ENCODE measurements at regions not wholly inside any gene's neighbourhood (a gene's known extent, or its start where the extent isn't known, plus 50 kb on each side); places are given as distances from the start of the nearest gene placed in this dataset.
"Not testable (repeated sequence)": the region's sequence is repeated elsewhere in the genome, so short reads cannot be mapped to it uniquely, and the experiment has no call there.

- Histone ChIP-seq H3K4me2 (no peak overlapping the region), H3K4me1 (no peaks in the 10 kb centered on the region), H3K9me3 (replicated peaks in 1 of 11) (peaks cover 33 to 42% (median 38%) of the 10 kb centered on the region in 11 experiments), H3K27ac (no peak overlapping the region), H3K4me3 (no peak overlapping the region), H3K9ac (no peak overlapping the region), H3K36me3 (no peaks in the 10 kb centered on the region), H3K27me3 (no peaks in the 10 kb centered on the region), H4K20me1 (no peaks in the 10 kb centered on the region)
- TF ChIP-seq Cebpa-rat (IDR thresholded peaks at IDR 0.05): no peak
These were observed 343.6 kb upstream of the IGFBP3 start for GRCh38 chr7:46264646-46265045.

GRCh38 chr7:46261638-46262037 lies 340.6 kb upstream of the IGFBP3 start:
- H3K4me2 ChIP-seq, H3K4me3 ChIP-seq, H3K9ac ChIP-seq, H4K20me1 ChIP-seq, H3K27ac ChIP-seq, H3K4me1 ChIP-seq, H3K27me3 ChIP-seq, H3K36me3 ChIP-seq: not testable (repeated sequence)
- H3K9me3 ChIP-seq (replicated peaks in 1 of 11): peaks cover 34 to 42% (median 38%) of the 10 kb centered on the region in 11 experiments

DNA sequence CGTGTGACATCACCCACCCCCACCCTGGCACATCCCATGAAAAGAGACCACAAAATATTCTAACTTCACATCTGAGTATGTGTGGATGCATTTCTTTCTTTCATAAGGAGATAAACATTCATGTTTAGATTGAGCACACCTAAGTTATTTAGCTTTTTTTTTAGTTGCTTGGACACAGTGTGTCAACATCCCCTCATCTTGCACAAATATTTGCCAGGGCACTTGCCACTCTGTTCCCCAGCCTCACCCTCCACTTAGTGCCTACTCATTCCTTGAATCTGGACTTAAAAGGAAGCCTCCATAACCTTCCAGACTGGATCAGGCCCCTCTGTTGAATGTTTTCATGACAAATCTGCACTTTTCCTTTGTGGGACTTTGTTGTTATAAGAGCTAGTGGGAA lies 338.9 kb upstream of the IGFBP3 start:
- no peak for TF ChIP-seq Cebpa-rat (IDR thresholded peaks at IDR 0.05)
- Histone ChIP-seq H3K36me3 (no peaks in the 10 kb centered on the region), H3K27me3 (no peaks in the 10 kb centered on the region), H3K9me3 (replicated peaks in 1 of 11) (peaks cover 34 to 42% (median 38%) of the 10 kb centered on the region in 11 experiments), H3K4me3 (no peak overlapping the region), H3K4me2 (no peak overlapping the region), H3K9ac (no peak overlapping the region), H4K20me1 (no peaks in the 10 kb centered on the region), H3K27ac (no peak overlapping the region), H3K4me1 (no peaks in the 10 kb centered on the region)

- H3K27ac ChIP-seq: no peak overlapping the region
- H3K9ac ChIP-seq: no peak overlapping the region
- H3K9me3 ChIP-seq (replicated peaks in 1 of 11): peaks cover 26 to 31% (median 29%) of the 10 kb centered on the region in 11 experiments
- no peaks in the 10 kb centered on the region for H3K36me3 ChIP-seq
- no peaks in the 10 kb centered on the region for H4K20me1 ChIP-seq
- no peaks in the 10 kb centered on the region for H3K27me3 ChIP-seq
- no peak for TF ChIP-seq Cebpa-rat (IDR thresholded peaks at IDR 0.05)
- no peaks in the 10 kb centered on the region for H3K4me1 ChIP-seq
- H3K4me2 ChIP-seq: no peak overlapping the region
- no peak overlapping the region for H3K4me3 ChIP-seq
These were observed 336.8 kb upstream of the IGFBP3 start for GRCh38 chr7:46257761-46258448.

GRCh38 chr7:46256870-46257661 lies 336.0 kb upstream of the IGFBP3 start:
- Histone ChIP-seq H3K9me3 (replicated peaks in 1 of 11) (peaks cover 21 to 25% (median 23%) of the 10 kb centered on the region in 11 experiments), H3K9ac (no peak overlapping the region)

DNA sequence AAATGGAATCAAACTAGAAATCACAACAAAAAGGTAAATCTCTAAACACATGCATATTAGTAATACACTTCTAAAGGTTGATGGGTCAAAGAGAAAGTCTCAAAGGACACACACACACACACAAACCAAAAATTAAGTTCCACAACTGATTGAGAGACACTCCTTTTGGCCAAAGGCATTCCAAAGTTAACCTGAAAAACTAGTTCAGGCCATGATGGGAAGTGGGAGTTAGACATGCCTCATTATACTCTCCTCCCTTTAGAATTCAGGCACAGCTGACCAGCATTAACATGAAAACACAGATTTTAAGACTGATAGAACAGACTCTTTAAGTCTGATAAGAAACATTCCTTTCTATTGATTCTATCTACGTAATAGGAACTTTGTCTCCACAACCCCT lies 332.4 kb upstream of the IGFBP3 start:
- no peaks in the 10 kb centered on the region for H3K9me3 ChIP-seq (replicated peaks in 1 of 11)
- no peak overlapping the region for H3K4me2 ChIP-seq
- TF ChIP-seq Cebpa-rat (IDR thresholded peaks at IDR 0.05): no peak
- H3K9ac ChIP-seq: no peak overlapping the region
- no peaks in the 10 kb centered on the region for H4K20me1 ChIP-seq
- H3K27me3 ChIP-seq: no peaks in the 10 kb centered on the region
- no peaks in the 10 kb centered on the region for H3K4me1 ChIP-seq
- H3K4me3 ChIP-seq: no peak overlapping the region
- no peak overlapping the region for H3K27ac ChIP-seq
- H3K36me3 ChIP-seq: no peaks in the 10 kb centered on the region

More at GRCh38 chr7:46256870-46257661, 336.0 kb upstream of the IGFBP3 start:
- no peak overlapping the region for H3K4me2 ChIP-seq
- H3K27me3 ChIP-seq: no peaks in the 10 kb centered on the region
- no peaks in the 10 kb centered on the region for H3K36me3 ChIP-seq
- no peaks in the 10 kb centered on the region for H4K20me1 ChIP-seq
- H3K4me1 ChIP-seq: no peaks in the 10 kb centered on the region
- no peak for TF ChIP-seq Cebpa-rat (IDR thresholded peaks at IDR 0.05)
- H3K27ac ChIP-seq: no peak overlapping the region
- no peak overlapping the region for H3K4me3 ChIP-seq

DNA sequence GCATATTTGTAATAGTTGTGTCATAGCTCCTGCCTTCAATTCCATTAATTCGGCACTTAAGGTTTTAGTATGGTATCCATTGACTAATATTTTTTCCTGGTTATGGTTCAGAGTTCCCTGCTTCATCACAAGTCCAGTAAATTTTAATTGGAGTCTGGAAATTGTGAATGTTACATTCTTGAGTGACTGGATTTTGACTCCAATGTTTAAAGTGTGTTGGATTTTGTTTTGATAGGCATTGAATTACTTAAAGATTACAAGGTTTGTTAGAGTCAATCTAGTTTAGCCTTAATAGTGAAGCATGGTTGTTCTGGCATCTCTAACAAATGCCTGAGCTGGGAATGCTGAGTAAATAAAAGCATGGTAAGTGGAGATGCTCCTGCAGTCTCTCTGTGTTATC lies 326.6 kb upstream of the IGFBP3 start:
- Histone ChIP-seq H3K4me2 (no peak overlapping the region), H3K27ac (no peak overlapping the region), H3K27me3 (no peaks in the 10 kb centered on the region), H3K36me3 (no peaks in the 10 kb centered on the region), H3K4me1 (no peaks in the 10 kb centered on the region), H3K9me3 (replicated peaks in 1 of 11) (no peaks in the 10 kb centered on the region), H3K9ac (no peak overlapping the region), H4K20me1 (no peaks in the 10 kb centered on the region), H3K4me3 (no peak overlapping the region)
- TF ChIP-seq Cebpa-rat (IDR thresholded peaks at IDR 0.05): no peak

GRCh38 chr7:46245586-46246111 lies 324.6 kb upstream of the IGFBP3 start:
- H4K20me1 ChIP-seq: no peaks in the 10 kb centered on the region
- TF ChIP-seq Cebpa-rat (IDR thresholded peaks at IDR 0.05): no peak
- H3K4me3 ChIP-seq: no peak overlapping the region
- H3K9ac ChIP-seq: no peak overlapping the region
- H3K27me3 ChIP-seq: no peaks in the 10 kb centered on the region
- no peaks in the 10 kb centered on the region for H3K9me3 ChIP-seq (replicated peaks in 1 of 11)
- no peak overlapping the region for H3K27ac ChIP-seq
- H3K4me2 ChIP-seq: no peak overlapping the region
- no peaks in the 10 kb centered on the region for H3K4me1 ChIP-seq
- H3K36me3 ChIP-seq: no peaks in the 10 kb centered on the region

DNA sequence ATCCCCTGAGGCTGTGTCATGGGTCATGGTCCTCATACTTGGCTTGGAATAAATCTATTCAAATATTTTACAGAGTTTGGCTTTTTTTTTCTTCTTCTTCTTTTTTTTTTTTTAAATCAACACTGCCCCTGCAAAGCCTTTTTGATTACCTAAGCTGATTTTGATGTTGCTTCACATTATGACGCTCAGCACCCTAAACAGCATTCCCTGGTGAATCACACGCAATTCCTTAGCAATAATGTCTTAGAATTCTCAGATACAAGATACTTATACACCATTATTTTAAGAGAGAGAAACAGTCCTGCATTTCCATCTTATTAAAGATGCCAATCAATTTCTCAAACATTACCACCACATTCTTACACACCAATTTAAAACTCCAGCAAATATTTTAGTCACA lies 323.7 kb upstream of the IGFBP3 start:
- no peak overlapping the region for H3K27ac ChIP-seq

GRCh38 chr7:46243406-46243805 lies 322.3 kb upstream of the IGFBP3 start:
- Histone ChIP-seq H4K20me1 (no peaks in the 10 kb centered on the region), H3K4me1 (no peaks in the 10 kb centered on the region), H3K9ac (no peak overlapping the region), H3K27me3 (no peaks in the 10 kb centered on the region), H3K4me3 (no peak overlapping the region), H3K4me2 (no peak overlapping the region), H3K36me3 (no peaks in the 10 kb centered on the region), H3K9me3 (replicated peaks in 1 of 11) (no peaks in the 10 kb centered on the region), H3K27ac (no peak overlapping the region)
- no peak for TF ChIP-seq Cebpa-rat (IDR thresholded peaks at IDR 0.05)

More for the DNA sequence above, 323.7 kb upstream of the IGFBP3 start:
- Histone ChIP-seq H3K36me3 (no peaks in the 10 kb centered on the region), H3K4me1 (no peaks in the 10 kb centered on the region), H3K9me3 (replicated peaks in 1 of 11) (no peaks in the 10 kb centered on the region), H4K20me1 (no peaks in the 10 kb centered on the region), H3K4me2 (no peak overlapping the region), H3K9ac (no peak overlapping the region), H3K27me3 (no peaks in the 10 kb centered on the region), H3K4me3 (no peak overlapping the region)
- TF ChIP-seq Cebpa-rat (IDR thresholded peaks at IDR 0.05): no peak
